SK-N-SH (cell line): ENCODE measurements at regions not wholly inside any gene's neighbourhood (a gene's known extent, or its start where the extent isn't known, plus 50 kb on each side); places are given as distances from the start of the nearest gene placed in this dataset.

ENCODE experiments used
- CTCF ChIA-PET: fragments of 300-600, 350-600 bp; formaldehyde crosslinking; extraction: SDS; loops from one replicate; lab custom pipeline; 2021; lab: Yijun Ruan, JAX
- POLR2A ChIA-PET: fragments of 350-600 bp; sonication (Branson Sonifier 250); formaldehyde crosslinking; extraction: SDS; loops from one replicate; lab custom pipeline; 2020; ENCODE audit warnings: antibody characterized with exemption, inconsistent platforms; lab: Yijun Ruan, JAX
- DNase-seq: peaks from one replicate; pipeline ENCODE4 v3.0.0; 2012
- H2AFZ ChIP-seq: fragments of 200-600 bp; sonication (generic); 2 replicates; pipeline ENCODE4 v1.8.1; 2016; ENCODE audit warnings: antibody characterized with exemption, mild to moderate bottlenecking, low read depth
- H3F3A ChIP-seq: fragments of 200-600 bp; sonication (generic); replicated peaks from 2 replicates; pipeline ENCODE3; 2016; ENCODE audit warnings: antibody characterized with exemption, mild to moderate bottlenecking; ENCODE audit not compliant: insufficient read depth
- H3K27ac ChIP-seq, 2 experiments: fragments of 200-500 bp in 1 of 2; fragments of 200-600 bp in 1 of 2; sonication (Bioruptor generic) in 1 of 2; sonication (generic), shearing (Covaris generic) in 1 of 2; 2 replicates each; pipeline versions ENCODE4 v1.5.1 to v1.6.1; 2014 to 2016; ENCODE audit warnings: low read depth in 2 of 2, inconsistent platforms in 1 of 2, low read length in 1 of 2, mild to moderate bottlenecking in 1 of 2, mixed read lengths in 1 of 2
- H3K27me3 ChIP-seq: fragments of 200-600 bp; sonication (generic), shearing (Covaris generic); 2 replicates; pipeline ENCODE4 v1.6.1; 2016; ENCODE audit warnings: mixed run types; ENCODE audit not compliant: insufficient read depth
- H3K36me3 ChIP-seq, 2 experiments: fragments of 200-500 bp in 1 of 2; fragments of 200-600 bp in 1 of 2; sonication (Bioruptor generic) in 1 of 2; sonication (generic) in 1 of 2; replicated peaks in 1 of 2; 2 replicates each; pipeline versions ENCODE3 to v1.5.1; 2014 to 2016; ENCODE audit warnings: low read length in 1 of 2, mild to moderate bottlenecking in 1 of 2; ENCODE audit not compliant: insufficient read depth in 2 of 2, control insufficient read depth in 1 of 2
- H3K4me1 ChIP-seq, 2 experiments: fragments of 200-500 bp in 1 of 2; fragments of 200-600 bp in 1 of 2; sonication (Bioruptor generic) in 1 of 2; sonication (generic), shearing (Covaris generic) in 1 of 2; 2 replicates each; pipeline versions ENCODE4 v1.5.1 to v1.6.1; 2014 to 2016; ENCODE audit warnings: low read depth in 1 of 2, low read length in 1 of 2, mixed run types in 1 of 2; ENCODE audit not compliant: insufficient read depth in 2 of 2, control insufficient read depth in 1 of 2
- H3K4me2 ChIP-seq: fragments of 200-600 bp; sonication (generic), shearing (Covaris generic); 2 replicates; pipeline ENCODE4 v1.6.1; 2017; ENCODE audit warnings: mixed run types
- H3K4me3 ChIP-seq, 2 experiments: fragments of 200-500 bp in 1 of 2; fragments of 200-600 bp in 1 of 2; sonication (Bioruptor generic) in 1 of 2; sonication (generic), shearing (Covaris generic) in 1 of 2; 2 replicates each; pipeline versions ENCODE4 v1.5.1 to v1.8.1; 2014 to 2016; ENCODE audit warnings: low read depth in 2 of 2, inconsistent platforms in 1 of 2, low read length in 1 of 2, mild to moderate bottlenecking in 1 of 2, mixed read lengths in 1 of 2, moderate library complexity in 1 of 2
- H3K79me2 ChIP-seq: fragments of 200-600 bp; sonication (generic); 2 replicates; pipeline ENCODE4 v1.8.1; 2017; ENCODE audit warnings: mild to moderate bottlenecking; ENCODE audit not compliant: insufficient read depth
- H3K9ac ChIP-seq: fragments of 200-600 bp; sonication (generic); 2 replicates; pipeline ENCODE4 v1.6.1; 2017; ENCODE audit warnings: mixed run types
- H3K9me2 ChIP-seq: fragments of 200-600 bp; sonication (generic); 2 replicates; pipeline ENCODE4 v1.6.1; 2017; ENCODE audit warnings: mixed run types
- H3K9me3 ChIP-seq: fragments of 200-600 bp; sonication (generic); 2 replicates; pipeline ENCODE4 v1.6.1; 2017; ENCODE audit warnings: mixed run types, mild to moderate bottlenecking, moderate library complexity
- H4K20me1 ChIP-seq: fragments of 200-600 bp; sonication (generic); 2 replicates; pipeline ENCODE4 v1.6.1; 2017; ENCODE audit warnings: mild to moderate bottlenecking, mixed run types; ENCODE audit not compliant: insufficient read depth
- EP300 ChIP-seq, 2 experiments: IDR thresholded peaks; 2 replicates each; pipeline versions ENCODE4 v1.4.0 to v1.6.1; 2012; ENCODE audit warnings: borderline replicate concordance in 1 of 2, low read depth in 1 of 2, low read length in 1 of 2
- EZH2phosphoT487 ChIP-seq: fragments of 200-600 bp; sonication (generic); IDR thresholded peaks from 2 replicates; pipeline ENCODE4 v1.6.1; 2017; ENCODE audit warnings: low read depth, mixed run types, mild to moderate bottlenecking, antibody characterized with exemption, moderate library complexity, borderline replicate concordance
- FOSL2 ChIP-seq: IDR thresholded peaks from 2 replicates; pipeline ENCODE4 v1.4.0; 2012; ENCODE audit warnings: low read depth, mild to moderate bottlenecking, moderate library complexity, borderline replicate concordance
- FOXJ3 ChIP-seq: sonication (generic); formaldehyde crosslinking; IDR thresholded peaks from 2 replicates; pipeline ENCODE4 v1.5.1; 2020; ENCODE audit warnings: mild to moderate bottlenecking, missing genetic modification reagents
- GABPA ChIP-seq: IDR thresholded peaks from 2 replicates; pipeline ENCODE4 v1.4.0; 2012; ENCODE audit warnings: low read depth, mild to moderate bottlenecking
- JUND ChIP-seq: IDR thresholded peaks from 2 replicates; pipeline ENCODE4 v1.4.0; 2012
- MEF2A ChIP-seq: IDR thresholded peaks from 2 replicates; pipeline ENCODE4 v1.4.0; 2012; ENCODE audit warnings: low read depth, borderline replicate concordance
- MXI1 ChIP-seq: IDR thresholded peaks from 2 replicates; pipeline ENCODE4 v1.6.1; 2012; ENCODE audit warnings: mild to moderate bottlenecking, low read depth, low read length, improper control_type of control experiment
- NFIC ChIP-seq: IDR thresholded peaks from 2 replicates; pipeline ENCODE4 v1.4.0; 2012; ENCODE audit warnings: borderline replicate concordance
- RCOR1 ChIP-seq: fragments of 150-350 bp; IDR thresholded peaks from 2 replicates; pipeline ENCODE4 v1.6.1; 2017; ENCODE audit warnings: antibody characterized with exemption, low read length
- TAF1 ChIP-seq: IDR thresholded peaks from 2 replicates; pipeline ENCODE4 v1.6.1; 2012; ENCODE audit warnings: low read depth, mild to moderate bottlenecking, low read length, moderate library complexity, borderline replicate concordance
- TCF12 ChIP-seq: IDR thresholded peaks from 2 replicates; pipeline ENCODE4 v1.4.0; 2012
- TEAD4 ChIP-seq: IDR thresholded peaks from 2 replicates; pipeline ENCODE4 v1.4.0; 2012; ENCODE audit warnings: mild to moderate bottlenecking, borderline replicate concordance; ENCODE audit not compliant: insufficient read depth
- YY1 ChIP-seq: IDR thresholded peaks from 2 replicates; pipeline ENCODE4 v1.4.0; 2012; ENCODE audit warnings: low read depth, mild to moderate bottlenecking
- WGBS: methylation state at CpG from one replicate; pipeline ENCODE4 v1.1.6; 2017; ENCODE audit warnings: low lambda C conversion rate; 5-methylcytosine and 5-hydroxymethylcytosine counted together
- TF ChIP-seq, protein P1 (sequence below): IDR thresholded peaks from 2 replicates; pipeline ENCODE4 v1.4.0; 2012; ENCODE audit warnings: low read depth, borderline replicate concordance
- TF ChIP-seq, protein P2 (sequence below): fragments of 200-600 bp; sonication (generic); IDR thresholded peaks from 2 replicates; pipeline ENCODE4 v1.6.1; 2017; ENCODE audit warnings: antibody characterized with exemption, mild to moderate bottlenecking, moderate library complexity
- TF ChIP-seq, protein P3 (sequence below): IDR thresholded peaks from 2 replicates; pipeline ENCODE4 v1.4.0; 2012; ENCODE audit warnings: low read depth, borderline replicate concordance

- H3K9me3 ChIP-seq, result no peaks in the 10 kb centered on the region
- no peak overlapping the region for H3K4me2 ChIP-seq
- no peaks in the 10 kb centered on the region for H3K9me2 ChIP-seq
- 40% methylated on average over 5 of the region's 5 CpGs for WGBS
- H3K27ac ChIP-seq, result no peak overlapping the region
- no peak overlapping the region for H3K4me3 ChIP-seq
- ChIA-PET CTCF (interaction anchor here (0.6 to 1.5 kb wide), 5 partner anchors 16 to 224 kb away, joined by 3 to 4 read pairs (median 3); no protein-coding TSS in a partner anchor), POLR2A (no interaction called here)
- H3K9ac ChIP-seq, result no peak overlapping the region
- DNase-seq, result no peak
- no peaks in the 10 kb centered on the region for H3K36me3 ChIP-seq
- H3K79me2 ChIP-seq, result no peaks in the 10 kb centered on the region
- H3K27me3 ChIP-seq, result no peaks in the 10 kb centered on the region
- TF ChIP-seq, protein P1, sequence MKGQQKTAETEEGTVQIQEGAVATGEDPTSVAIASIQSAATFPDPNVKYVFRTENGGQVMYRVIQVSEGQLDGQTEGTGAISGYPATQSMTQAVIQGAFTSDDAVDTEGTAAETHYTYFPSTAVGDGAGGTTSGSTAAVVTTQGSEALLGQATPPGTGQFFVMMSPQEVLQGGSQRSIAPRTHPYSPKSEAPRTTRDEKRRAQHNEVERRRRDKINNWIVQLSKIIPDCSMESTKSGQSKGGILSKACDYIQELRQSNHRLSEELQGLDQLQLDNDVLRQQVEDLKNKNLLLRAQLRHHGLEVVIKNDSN, result no peak
- no peak for TF ChIP-seq MXI1
- TF ChIP-seq, protein P2, sequence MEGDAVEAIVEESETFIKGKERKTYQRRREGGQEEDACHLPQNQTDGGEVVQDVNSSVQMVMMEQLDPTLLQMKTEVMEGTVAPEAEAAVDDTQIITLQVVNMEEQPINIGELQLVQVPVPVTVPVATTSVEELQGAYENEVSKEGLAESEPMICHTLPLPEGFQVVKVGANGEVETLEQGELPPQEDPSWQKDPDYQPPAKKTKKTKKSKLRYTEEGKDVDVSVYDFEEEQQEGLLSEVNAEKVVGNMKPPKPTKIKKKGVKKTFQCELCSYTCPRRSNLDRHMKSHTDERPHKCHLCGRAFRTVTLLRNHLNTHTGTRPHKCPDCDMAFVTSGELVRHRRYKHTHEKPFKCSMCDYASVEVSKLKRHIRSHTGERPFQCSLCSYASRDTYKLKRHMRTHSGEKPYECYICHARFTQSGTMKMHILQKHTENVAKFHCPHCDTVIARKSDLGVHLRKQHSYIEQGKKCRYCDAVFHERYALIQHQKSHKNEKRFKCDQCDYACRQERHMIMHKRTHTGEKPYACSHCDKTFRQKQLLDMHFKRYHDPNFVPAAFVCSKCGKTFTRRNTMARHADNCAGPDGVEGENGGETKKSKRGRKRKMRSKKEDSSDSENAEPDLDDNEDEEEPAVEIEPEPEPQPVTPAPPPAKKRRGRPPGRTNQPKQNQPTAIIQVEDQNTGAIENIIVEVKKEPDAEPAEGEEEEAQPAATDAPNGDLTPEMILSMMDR, result no peak
- no peak for TF ChIP-seq RCOR1
- no peak for TF ChIP-seq GABPA
- TF ChIP-seq NFIC, result no peak
- TF ChIP-seq, protein P3, sequence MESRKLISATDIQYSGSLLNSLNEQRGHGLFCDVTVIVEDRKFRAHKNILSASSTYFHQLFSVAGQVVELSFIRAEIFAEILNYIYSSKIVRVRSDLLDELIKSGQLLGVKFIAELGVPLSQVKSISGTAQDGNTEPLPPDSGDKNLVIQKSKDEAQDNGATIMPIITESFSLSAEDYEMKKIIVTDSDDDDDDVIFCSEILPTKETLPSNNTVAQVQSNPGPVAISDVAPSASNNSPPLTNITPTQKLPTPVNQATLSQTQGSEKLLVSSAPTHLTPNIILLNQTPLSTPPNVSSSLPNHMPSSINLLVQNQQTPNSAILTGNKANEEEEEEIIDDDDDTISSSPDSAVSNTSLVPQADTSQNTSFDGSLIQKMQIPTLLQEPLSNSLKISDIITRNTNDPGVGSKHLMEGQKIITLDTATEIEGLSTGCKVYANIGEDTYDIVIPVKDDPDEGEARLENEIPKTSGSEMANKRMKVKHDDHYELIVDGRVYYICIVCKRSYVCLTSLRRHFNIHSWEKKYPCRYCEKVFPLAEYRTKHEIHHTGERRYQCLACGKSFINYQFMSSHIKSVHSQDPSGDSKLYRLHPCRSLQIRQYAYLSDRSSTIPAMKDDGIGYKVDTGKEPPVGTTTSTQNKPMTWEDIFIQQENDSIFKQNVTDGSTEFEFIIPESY, result no peak
- TF ChIP-seq TEAD4, result no peak
- no peak for TF ChIP-seq FOSL2
- no peak for TF ChIP-seq JUND
- TF ChIP-seq EZH2phosphoT487, result no peak
- TF ChIP-seq TCF12, result no peak
- TF ChIP-seq EP300 (IDR thresholded peaks at IDR 0.05; ENCODE audit: borderline replicate concordance in 1 of 2, low read depth in 1 of 2, low read length in 1 of 2), result no peak
- no peak for TF ChIP-seq TAF1
- no peak for TF ChIP-seq FOXJ3 (CRISPR knock-in tag)
- TF ChIP-seq MEF2A, result no peak
- no peak for TF ChIP-seq YY1
- no peaks in the 10 kb centered on the region for H3F3A ChIP-seq
- no peak overlapping the region for H2AFZ ChIP-seq
- peaks cover 4 to 19% of the 10 kb centered on the region in 2 experiments; a peak in 2 of 4 replicates for H3K4me1 ChIP-seq
- H4K20me1 ChIP-seq, result no peaks in the 10 kb centered on the region
These were observed 217.9 kb downstream of the FOXD2 start for GRCh38 chr1:47655521-47656300.
